ENCODE measurements at regions not wholly inside any gene's neighbourhood (a gene's known extent, or its start where the extent isn't known, plus 50 kb on each side); places are given as distances from the start of the nearest gene placed in this dataset.

DNA sequence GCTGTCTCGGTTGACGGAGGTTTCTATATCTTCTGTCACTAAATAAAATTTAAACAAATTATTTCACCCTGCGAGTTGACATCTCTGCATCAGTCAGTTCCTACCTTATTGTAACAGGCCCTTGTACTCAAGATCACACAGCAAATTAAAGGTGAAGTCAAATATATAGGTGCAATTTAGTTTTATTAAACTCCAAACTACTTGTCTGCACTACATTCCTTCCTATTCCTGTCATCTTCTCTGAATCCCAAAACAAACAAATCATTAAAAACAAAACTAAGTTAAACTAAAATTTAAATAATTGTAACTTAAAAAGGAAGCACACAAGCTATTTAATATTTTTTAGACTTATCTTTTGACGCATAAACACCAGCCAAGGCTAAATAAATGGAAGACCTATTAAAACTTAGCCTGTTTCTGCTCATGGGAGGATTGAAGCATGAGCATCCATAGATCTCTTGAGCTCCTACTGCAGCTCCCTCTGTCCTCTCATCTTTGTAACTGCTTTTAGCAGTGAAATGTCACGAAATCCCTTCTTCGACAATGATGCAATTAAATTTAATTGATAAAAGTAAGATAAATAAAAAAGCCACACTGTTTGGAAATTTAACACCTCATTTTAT is 1152.3 kb upstream of the GJE1 start:
- DNase-seq (ENCODE audit: low read depth in 2 of 2): no peak

- no peak for DNase-seq (ENCODE audit: low read depth in 2 of 2)
These were observed 1153.1 kb upstream of the GJE1 start for GRCh38 chr6:140979642-140980091.

DNA sequence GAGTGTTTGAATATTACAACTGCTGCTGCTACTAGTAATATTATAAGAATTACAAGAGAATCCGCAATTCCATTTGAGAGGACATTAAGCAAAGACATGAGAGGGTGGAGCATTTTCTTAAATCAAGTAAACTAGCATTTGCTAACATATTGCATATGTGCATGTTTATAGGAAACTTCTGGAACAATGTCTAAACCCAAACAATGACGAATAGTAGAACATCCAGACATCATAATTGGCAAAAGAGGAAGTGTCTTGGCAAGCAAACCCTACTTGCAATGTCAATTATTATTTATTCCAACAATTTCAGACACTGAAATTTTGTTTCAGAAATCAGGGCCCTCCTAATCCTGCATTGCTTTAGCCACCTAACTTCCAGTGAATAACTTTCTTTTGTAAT is 1155.3 kb upstream of the GJE1 start:
- no peak for DNase-seq (ENCODE audit: low read depth in 2 of 2)

DNA sequence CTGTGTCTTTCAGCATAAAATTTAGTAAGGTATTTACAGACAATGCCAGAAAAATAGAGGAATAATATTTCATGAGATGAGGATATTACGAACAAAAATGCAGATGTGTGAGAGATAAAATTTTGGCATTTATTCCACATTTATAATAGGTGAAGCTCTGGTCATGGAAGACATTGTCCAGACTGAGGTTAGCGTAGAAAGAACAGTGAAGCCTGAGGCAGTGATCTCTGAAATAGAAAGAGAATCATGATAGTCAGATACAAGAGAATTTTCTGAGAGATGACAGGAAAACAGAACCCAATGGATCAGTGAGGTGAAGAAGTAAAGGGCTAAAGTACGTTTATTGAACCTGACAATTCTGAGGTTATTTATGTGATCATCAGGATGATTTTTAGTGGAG is 1155.9 kb upstream of the GJE1 start:
- DNase-seq (ENCODE audit: low read depth in 2 of 2): no peak

DNA sequence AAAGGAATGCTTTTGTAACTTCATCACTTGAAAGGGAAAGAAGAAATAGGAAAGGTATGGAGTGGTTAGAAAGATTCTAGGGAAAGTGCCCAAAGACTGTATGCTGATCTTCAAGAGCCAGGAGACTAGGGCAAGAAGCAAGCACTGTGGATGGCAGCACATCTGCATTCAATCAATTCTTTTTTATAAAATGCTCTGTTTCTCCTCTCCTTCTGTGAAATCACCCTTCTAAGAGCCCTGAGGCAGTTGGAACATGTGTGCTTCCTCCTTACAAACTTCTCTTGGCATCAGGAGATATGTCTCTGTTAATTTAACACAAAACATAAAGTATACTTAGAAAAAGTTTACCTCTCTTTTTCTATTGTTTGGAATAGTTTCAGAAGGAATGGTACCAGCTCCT is 1162.2 kb upstream of the GJE1 start:
- DNase-seq (ENCODE audit: low read depth in 2 of 2): no peak

- DNase-seq (ENCODE audit: low read depth in 2 of 2): no peak
These were observed 1164.7 kb upstream of the GJE1 start for GRCh38 chr6:140968062-140968461.

- no peak for DNase-seq (ENCODE audit: low read depth in 2 of 2)
These were observed 1166.0 kb upstream of the GJE1 start for GRCh38 chr6:140966676-140967075.

- no peak for DNase-seq (ENCODE audit: low read depth in 2 of 2)
These were observed 1172.2 kb upstream of the GJE1 start for GRCh38 chr6:140960566-140960965.

GRCh38 chr6:140957386-140957785 is 1175.3 kb upstream of the GJE1 start:
- no peak for DNase-seq (ENCODE audit: low read depth in 2 of 2)

GRCh38 chr6:140956571-140957369 is 1176.0 kb upstream of the GJE1 start:
- no peak for DNase-seq (ENCODE audit: low read depth in 2 of 2)

DNA sequence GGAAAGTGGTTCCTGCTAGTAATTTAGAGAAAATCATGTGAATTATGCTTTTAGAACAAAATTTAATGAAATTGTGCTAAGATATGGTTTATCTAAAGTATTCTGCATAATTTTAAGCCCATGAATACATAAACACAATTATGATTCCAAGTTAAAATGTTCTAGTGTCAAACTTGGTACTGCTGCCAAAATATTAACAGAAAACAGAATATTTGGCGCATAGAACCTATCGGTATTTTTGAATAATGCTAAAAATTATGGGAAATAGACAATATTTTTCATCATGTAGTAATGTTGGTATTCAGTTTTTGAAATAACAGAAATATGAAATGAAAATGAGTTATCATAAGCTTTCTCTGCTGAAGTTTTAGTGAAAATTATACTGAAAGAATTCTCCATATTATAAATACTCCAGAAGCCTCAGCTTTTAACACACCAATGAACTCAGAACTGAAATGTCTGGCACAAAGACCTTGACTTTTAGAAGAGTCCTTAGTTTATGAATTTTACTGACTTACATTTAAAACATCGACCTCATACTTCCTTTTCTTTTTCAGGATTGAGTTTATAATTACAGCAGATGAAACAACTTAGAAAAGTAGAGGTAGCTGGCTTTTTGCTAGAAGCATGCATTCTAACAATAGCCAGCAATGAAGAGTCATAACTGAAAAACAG is 1192.3 kb upstream of the GJE1 start:
- DNase-seq (ENCODE audit: low read depth in 2 of 2): no peak

DNA sequence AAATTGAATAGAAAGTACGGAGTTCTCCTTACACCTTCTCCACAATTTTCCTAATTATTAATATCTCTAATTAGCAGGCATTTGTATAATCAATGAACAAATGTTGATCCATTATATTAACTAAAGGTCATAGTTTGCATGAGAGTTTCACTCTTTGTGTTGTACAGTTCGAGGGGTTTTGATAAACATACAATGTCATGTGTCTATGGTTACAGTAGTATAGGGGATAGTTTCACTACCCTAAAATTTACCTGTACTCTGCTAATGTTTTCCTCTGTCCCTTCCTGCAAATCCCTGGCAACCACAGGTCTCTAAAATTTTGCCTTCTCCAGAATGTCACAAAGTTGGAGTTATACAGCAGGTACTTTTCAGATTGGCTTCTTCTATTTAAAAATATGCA is 1199.8 kb upstream of the GJE1 start:
- DNase-seq (ENCODE audit: low read depth in 2 of 2): no peak

GRCh38 chr6:140931581-140931980 is 1201.1 kb upstream of the GJE1 start:
- no peak for DNase-seq (ENCODE audit: low read depth in 2 of 2)

DNA sequence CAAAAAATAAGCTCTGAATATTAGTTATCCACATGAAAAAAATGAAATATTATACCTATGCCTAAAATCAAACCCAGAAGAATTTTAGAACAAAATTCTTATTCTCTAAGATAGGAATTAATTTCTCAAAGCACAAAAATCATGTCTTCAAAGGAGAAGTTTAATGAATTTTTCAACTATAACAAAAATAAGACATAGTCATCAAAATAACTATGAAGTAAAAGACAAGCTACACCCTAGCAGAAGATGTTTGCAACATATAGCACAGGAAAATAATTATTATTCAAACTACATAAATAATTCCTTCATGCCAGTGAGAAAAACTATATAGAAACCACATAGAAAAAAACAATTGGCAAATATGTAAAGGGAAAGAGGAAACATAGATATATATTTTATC is 1203.6 kb upstream of the GJE1 start:
- DNase-seq (ENCODE audit: low read depth in 2 of 2): no peak

DNA sequence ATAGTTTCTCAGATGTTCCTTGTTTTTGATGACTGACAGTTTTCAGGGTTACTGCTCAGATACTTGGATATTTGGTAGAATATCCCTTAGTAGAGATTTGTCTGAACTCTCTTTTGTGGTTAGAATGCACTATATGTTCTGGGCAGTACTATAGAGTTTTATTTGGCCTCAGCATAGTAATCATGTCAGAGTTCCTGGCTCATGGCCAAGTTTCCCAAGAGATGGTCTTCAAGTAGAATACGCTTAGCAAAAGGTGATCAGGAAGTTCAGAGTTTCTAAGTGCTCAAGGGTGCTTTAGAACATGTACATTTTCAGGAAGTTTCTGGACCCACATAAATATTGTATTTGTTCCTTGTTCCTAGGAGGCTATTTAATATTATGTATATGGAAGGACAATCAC is 1209.7 kb upstream of the GJE1 start:
- DNase-seq (ENCODE audit: low read depth in 2 of 2): no peak

GRCh38 chr6:140921366-140922226 is 1211.1 kb upstream of the GJE1 start:
- DNase-seq (ENCODE audit: low read depth in 2 of 2): no peak

DNA sequence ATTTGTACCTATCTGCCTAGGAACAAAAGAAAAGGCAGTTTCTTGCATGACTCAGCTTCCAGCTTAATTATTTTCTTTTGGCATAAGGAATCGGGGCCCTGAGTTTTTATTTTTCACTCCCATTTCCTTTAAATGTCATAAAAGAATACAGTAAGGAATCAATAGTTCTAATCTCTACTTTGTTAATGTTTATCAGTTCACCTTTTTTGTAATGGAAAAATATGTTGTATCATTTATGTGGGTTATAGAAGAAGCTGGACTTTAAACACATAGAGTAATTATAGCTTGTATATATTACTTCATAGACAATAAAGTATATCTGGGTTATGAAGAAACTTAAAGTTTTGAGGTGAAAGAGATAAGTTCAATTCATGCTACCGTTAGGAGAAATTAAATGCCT is 1214.8 kb upstream of the GJE1 start:
- no peak for DNase-seq (ENCODE audit: low read depth in 2 of 2)

DNA sequence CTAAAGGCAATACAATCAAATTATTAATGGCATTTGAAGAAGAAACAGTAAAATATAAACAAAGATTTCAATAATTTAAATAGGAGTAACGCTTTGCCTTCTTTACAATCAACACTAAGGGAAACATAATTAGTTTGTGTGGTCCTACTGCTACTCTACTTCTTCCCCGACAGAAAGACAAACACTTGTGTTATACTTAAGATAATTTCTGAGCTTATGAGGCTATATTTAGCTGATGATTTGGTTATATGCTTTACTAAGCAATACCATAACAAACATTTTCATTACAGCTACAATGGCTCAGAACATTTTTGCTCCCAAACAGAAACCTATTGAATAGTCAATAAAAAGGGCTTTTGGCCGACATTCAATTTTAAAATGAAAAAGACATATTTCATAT is 1217.2 kb upstream of the GJE1 start:
- DNase-seq (ENCODE audit: low read depth in 2 of 2): no peak

DNA sequence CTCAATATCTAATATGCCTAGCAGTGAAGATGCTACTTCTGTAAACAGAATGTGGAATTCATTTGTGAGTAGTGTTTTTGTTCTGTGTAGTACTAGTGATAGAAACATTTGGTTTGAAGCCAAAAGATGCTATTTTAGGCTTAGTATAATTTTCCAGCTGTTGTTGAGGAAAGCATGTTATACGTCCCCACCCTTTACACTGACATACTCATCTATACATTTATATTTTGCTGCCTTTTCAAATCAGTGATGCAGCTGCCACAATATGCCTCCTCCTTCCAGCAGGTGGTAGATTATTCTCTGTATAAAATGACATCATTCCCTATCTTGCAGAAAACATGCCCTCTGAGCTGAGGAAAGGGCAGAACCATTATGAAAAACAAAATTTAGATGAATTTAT is 1217.6 kb upstream of the GJE1 start:
- no peak for DNase-seq (ENCODE audit: low read depth in 2 of 2)

DNA sequence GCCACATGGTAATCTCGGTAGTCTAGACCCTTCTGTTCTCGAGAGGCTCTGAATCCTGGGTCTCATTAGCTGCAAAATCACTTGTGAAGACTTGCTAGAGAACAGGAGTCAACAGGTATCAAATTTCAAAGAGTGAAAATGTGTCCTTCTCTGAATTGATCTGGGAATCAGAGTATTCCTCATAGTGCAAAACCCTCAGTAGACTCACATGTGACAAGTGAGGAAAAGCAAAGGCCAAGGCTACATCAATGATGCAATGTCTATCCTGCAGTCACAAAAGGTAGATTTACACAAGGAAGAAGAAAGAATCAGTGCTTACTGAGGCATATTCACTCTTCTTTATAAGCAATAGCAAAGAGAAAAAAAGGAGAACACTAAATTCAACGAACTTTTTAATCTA is 1220.0 kb upstream of the GJE1 start:
- DNase-seq (ENCODE audit: low read depth in 2 of 2): no peak

GRCh38 chr6:140909625-140910024 is 1223.1 kb upstream of the GJE1 start:
- no peak for DNase-seq (ENCODE audit: low read depth in 2 of 2)

DNA sequence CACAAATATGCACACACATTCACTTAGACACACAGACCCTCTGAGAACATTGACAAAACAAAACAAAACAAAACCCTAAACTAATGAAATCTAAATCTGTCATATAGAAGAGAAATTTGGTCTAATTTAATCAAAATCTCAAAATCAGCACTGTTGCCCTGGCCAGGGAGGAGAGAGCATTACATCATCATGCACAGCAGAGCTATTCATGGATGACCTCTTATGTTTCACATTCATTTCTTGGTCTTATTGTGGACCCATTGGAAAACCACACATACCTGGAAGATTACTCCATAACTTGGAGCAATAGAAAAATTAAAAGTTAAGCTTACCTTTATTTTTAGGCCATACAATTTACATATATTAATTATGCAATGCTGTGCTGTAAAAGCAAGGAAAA is 1223.6 kb upstream of the GJE1 start:
- DNase-seq (ENCODE audit: low read depth in 2 of 2): no peak
